A549 (cell line): ENCODE measurements at regions not wholly inside any gene's neighbourhood (a gene's known extent, or its start where the extent isn't known, plus 50 kb on each side); places are given as distances from the start of the nearest gene placed in this dataset.
A peak's percentile ranks its signal among the peaks of the same experiment; 100 is the strongest.

Experiments used
- ATAC-seq, 2 experiments: fragments of 200-7000 bp in 1 of 2; fragments of >200 bp in 1 of 2; cut with Nextera tagmentation in 1 of 2; cut with Tn5 transposase in 1 of 2; 3 replicates each; pipeline versions ENCODE4 v1.8.0 to v1.9.1; 2018 to 2020; ENCODE audit warnings: mild to moderate bottlenecking in 1 of 2, moderate library complexity in 1 of 2
- CTCF ChIA-PET: fragments of 300-600 bp; sonication (Branson Sonifier 250); formaldehyde crosslinking; extraction: SDS; loops from one replicate; lab custom pipeline; 2021; ENCODE audit warnings: antibody characterized with exemption, inconsistent platforms; lab: Yijun Ruan, JAX
- POLR2A ChIA-PET: fragments of 350-600 bp; formaldehyde crosslinking; extraction: SDS; loops from one replicate; lab custom pipeline; 2021; ENCODE audit warnings: antibody characterized with exemption, inconsistent platforms; lab: Yijun Ruan, JAX
- DNase-seq, 2 experiments: peaks; one replicate each; pipeline versions ENCODE4 v3.0.0 to v3.0.0-alpha.2; 2011 to 2016; ENCODE audit warnings: low read depth in 1 of 2, low spot score in 1 of 2
- FAIRE-seq: peaks from 2 replicates; lab custom pipeline; 2011; peaks lifted over from hg19 to GRCh38; lab: Jason Lieb, UNC
- H3K27ac ChIP-seq, 2 experiments: fragments of >200 bp; sonication (Bioruptor Twin); formaldehyde crosslinking; 3 replicates each; pipeline ENCODE4 v1.5.1; 2016 to 2017
- H3K4me1 ChIP-seq: fragments of >200 bp; sonication (Bioruptor Twin); formaldehyde crosslinking; 3 replicates; pipeline ENCODE4 v1.6.1; 2016
- H3K4me2 ChIP-seq: fragments of >200 bp; sonication (Bioruptor Twin); formaldehyde crosslinking; 3 replicates; pipeline ENCODE4 v1.6.1; 2016
- H3K4me3 ChIP-seq: fragments of >200 bp; sonication (Bioruptor Twin); formaldehyde crosslinking; 3 replicates; pipeline ENCODE4 v1.5.1; 2016
- H3K9me3 ChIP-seq: fragments of >200 bp; sonication (Bioruptor Twin); formaldehyde crosslinking; 3 replicates; pipeline ENCODE4 v1.6.1; 2016
- ATOH8 ChIP-seq: fragments of 250-450 bp; sonication (Bioruptor Pico); IDR thresholded peaks from 2 replicates; pipeline ENCODE4 v1.5.0; 2020; ENCODE audit warnings: low read depth, mild to moderate bottlenecking, moderate library complexity
- BHLHE40 ChIP-seq: IDR thresholded peaks from 2 replicates; pipeline ENCODE4 v1.6.1; 2012; ENCODE audit warnings: low read depth, low read length, inconsistent platforms
- CBX2 ChIP-seq: fragments of 200-600 bp; sonication (generic); IDR thresholded peaks from 2 replicates; pipeline ENCODE4 v1.6.1; 2016; ENCODE audit warnings: low read depth, mild to moderate bottlenecking, borderline replicate concordance
- CBX8 ChIP-seq: fragments of 200-600 bp; sonication (generic); IDR thresholded peaks from 2 replicates; pipeline ENCODE4 v1.6.1; 2016
- CHD2 ChIP-seq: fragments of 150-350 bp; IDR thresholded peaks from 2 replicates; pipeline ENCODE4 v1.6.1; 2014; ENCODE audit warnings: low read length; ENCODE audit not compliant: partially characterized antibody
- CHD4 ChIP-seq: fragments of 200-600 bp; sonication (generic); IDR thresholded peaks from 2 replicates; pipeline ENCODE4 v1.6.1; 2016; ENCODE audit warnings: antibody characterized with exemption, mild to moderate bottlenecking, borderline replicate concordance
- EHF ChIP-seq: fragments of 250-450 bp; sonication (Bioruptor Pico); IDR thresholded peaks from 2 replicates; pipeline ENCODE4 v1.5.0; 2020; ENCODE audit warnings: mild to moderate bottlenecking
- EP300 ChIP-seq, 2 experiments: fragments of >200 bp; sonication (Bioruptor Twin); formaldehyde crosslinking; IDR thresholded peaks; 2 replicates in 1 of 2; 3 replicates in 1 of 2; pipeline ENCODE4 v1.6.1; 2016 to 2017
- ESRRA ChIP-seq: fragments of 150-350 bp; IDR thresholded peaks from 2 replicates; pipeline ENCODE4 v1.6.1; 2014; ENCODE audit warnings: mild to moderate bottlenecking, low read length, borderline replicate concordance
- FOSB ChIP-seq: fragments of 250-450 bp; sonication (Bioruptor Pico); IDR thresholded peaks from 2 replicates; pipeline ENCODE4 v1.5.0; 2020; ENCODE audit warnings: mild to moderate bottlenecking, moderate library complexity
- GATA3 ChIP-seq: IDR thresholded peaks from 2 replicates; pipeline ENCODE4 v1.6.1; 2012; ENCODE audit warnings: borderline replicate concordance
- HOXA7 ChIP-seq: fragments of 250-450 bp; sonication (Bioruptor Pico); IDR thresholded peaks from 2 replicates; pipeline ENCODE4 v1.5.0; 2020; ENCODE audit warnings: mild to moderate bottlenecking, moderate library complexity
- HOXB13 ChIP-seq: fragments of 250-450 bp; sonication (Bioruptor Pico); IDR thresholded peaks from 2 replicates; pipeline ENCODE4 v1.5.0; 2020; ENCODE audit warnings: low read depth, mild to moderate bottlenecking, moderate library complexity
- HOXB5 ChIP-seq: fragments of 250-450 bp; sonication (Bioruptor Pico); IDR thresholded peaks from 2 replicates; pipeline ENCODE4 v1.5.0; 2020; ENCODE audit warnings: mild to moderate bottlenecking, moderate library complexity
- JUN ChIP-seq, 2 experiments: fragments of >200 bp; sonication (Bioruptor Twin); formaldehyde crosslinking; IDR thresholded peaks; 2 replicates in 1 of 2; 3 replicates in 1 of 2; pipeline ENCODE4 v1.6.1; 2016 to 2017
- JUNB ChIP-seq: fragments of >200 bp; sonication (Bioruptor Twin); formaldehyde crosslinking; IDR thresholded peaks from 2 replicates; pipeline ENCODE4 v1.6.1; 2016
- MAFK ChIP-seq: fragments of 450-650 bp; IDR thresholded peaks from 2 replicates; pipeline ENCODE4 v1.6.1; 2014; ENCODE audit not compliant: partially characterized antibody
- NPAS2 ChIP-seq: fragments of 250-450 bp; sonication (Bioruptor Pico); IDR thresholded peaks from 2 replicates; pipeline ENCODE4 v1.8.0; 2022; ENCODE audit warnings: mild to moderate bottlenecking, moderate library complexity, borderline replicate concordance
- NR3C1 ChIP-seq: fragments of >200 bp; sonication (Bioruptor Twin); formaldehyde crosslinking; IDR thresholded peaks from 3 replicates; pipeline ENCODE4 v1.6.1; 2017
- PHF8 ChIP-seq: fragments of 200-600 bp; sonication (generic); IDR thresholded peaks from 2 replicates; pipeline ENCODE4 v1.6.1; 2016; ENCODE audit warnings: low read depth, mild to moderate bottlenecking, antibody characterized with exemption, moderate library complexity, borderline replicate concordance
- POLR2A ChIP-seq: IDR thresholded peaks from 2 replicates; pipeline ENCODE4 v1.6.1; 2012; ENCODE audit warnings: mild to moderate bottlenecking, low read length
- POLR2AphosphoS2 ChIP-seq: conservative IDR thresholded peaks from 2 replicates; pipeline ENCODE4 v1.6.1; 2012; ENCODE audit warnings: low read length, improper control_type of control experiment, inconsistent platforms
- RAD21 ChIP-seq, 2 experiments: fragments of >200 bp in 1 of 2; sonication (Bioruptor Twin) in 1 of 2; formaldehyde crosslinking in 1 of 2; IDR thresholded peaks in 1 of 2; conservative IDR thresholded peaks in 1 of 2; 2 replicates in 1 of 2; 3 replicates in 1 of 2; pipeline ENCODE4 v1.6.1; 2012 to 2018; ENCODE audit warnings: inconsistent platforms in 1 of 2
- RARB ChIP-seq: fragments of 250-450 bp; sonication (Bioruptor Pico); IDR thresholded peaks from 2 replicates; pipeline ENCODE4 v1.8.0; 2021; ENCODE audit warnings: mild to moderate bottlenecking, moderate library complexity
- RCOR1 ChIP-seq: fragments of 150-350 bp; IDR thresholded peaks from 2 replicates; pipeline ENCODE4 v1.6.1; 2014; ENCODE audit warnings: antibody characterized with exemption, low read length, low read depth
- REST ChIP-seq: fragments of 200-600 bp; sonication (generic); IDR thresholded peaks from 2 replicates; pipeline ENCODE4 v1.6.1; 2016; ENCODE audit warnings: antibody characterized with exemption, mild to moderate bottlenecking, moderate library complexity
- RNF2 ChIP-seq: fragments of 200-600 bp; sonication (generic); IDR thresholded peaks from 2 replicates; pipeline ENCODE4 v1.6.1; 2016; ENCODE audit warnings: low read depth, mild to moderate bottlenecking, antibody characterized with exemption, moderate library complexity, borderline replicate concordance
- SMC3 ChIP-seq: fragments of >200 bp; sonication (Bioruptor Twin); formaldehyde crosslinking; IDR thresholded peaks from 3 replicates; pipeline ENCODE4 v1.6.1; 2018; ENCODE audit warnings: inconsistent platforms
- SREBF2 ChIP-seq: fragments of 450-650 bp; IDR thresholded peaks from 2 replicates; pipeline ENCODE4 v1.6.1; 2014; ENCODE audit warnings: mild to moderate bottlenecking, moderate library complexity
- ZFP36 ChIP-seq: fragments of 450-650 bp; IDR thresholded peaks from 2 replicates; pipeline ENCODE4 v1.6.1; 2014; ENCODE audit warnings: borderline replicate concordance; ENCODE audit not compliant: partially characterized antibody
- WGBS: methylation state at CpG from one replicate; pipeline ENCODE4 v1.1.6; 2017; ENCODE audit errors: missing lambda C conversion rate; 5-methylcytosine and 5-hydroxymethylcytosine counted together
- TF ChIP-seq, protein P1 (sequence below): fragments of 450-650 bp; IDR thresholded peaks from 2 replicates; pipeline ENCODE4 v1.6.1; 2014; ENCODE audit warnings: antibody characterized with exemption
- TF ChIP-seq, protein P2 (sequence below): fragments of >200 bp; sonication (Bioruptor Twin); formaldehyde crosslinking; IDR thresholded peaks from 2 replicates; pipeline ENCODE4 v1.6.1; 2016
- TF ChIP-seq, protein P3 (sequence below): IDR thresholded peaks from 2 replicates; pipeline ENCODE4 v1.6.1; 2012; ENCODE audit warnings: low read depth, borderline replicate concordance

DNA sequence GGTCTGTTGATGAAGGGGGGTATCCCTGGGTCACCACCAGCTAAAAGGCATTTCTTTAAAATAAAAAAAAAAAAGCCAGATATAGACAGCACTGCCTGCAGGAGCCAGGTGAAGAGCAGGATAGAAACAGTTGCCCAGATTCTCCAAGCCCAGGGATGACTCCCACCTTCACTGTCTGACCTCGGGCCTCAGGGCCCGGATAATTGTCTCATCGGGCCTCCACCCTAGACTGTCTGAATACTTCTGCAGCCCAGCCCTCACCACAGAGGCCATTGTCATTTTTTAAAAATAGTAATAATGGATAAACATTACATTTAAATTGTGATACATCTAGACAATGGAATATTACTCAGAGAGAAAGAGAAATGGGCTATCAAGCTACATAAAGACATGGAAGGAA, 92.8 kb upstream of the TNRC6C start:
- H3K27ac ChIP-seq, result no peak overlapping the region
- no peak overlapping the region for H3K4me3 ChIP-seq
- no peak for FAIRE-seq
- POLR2A ChIA-PET, result interaction anchor here (0.6 kb wide), 1 partner anchor 93 kb away, joined by 3 read pairs; the partner anchor contains the start of gene TNRC6C
- TF ChIP-seq RAD21 (conservative IDR thresholded peaks at IDR 0.05 in 1 of 2, IDR thresholded peaks at IDR 0.05 in 1 of 2) (no peak), EHF (no peak), BHLHE40 (no peak), HOXA7 (CRISPR knock-in tag) (no peak), HOXB5 (CRISPR knock-in tag) (no peak), CHD4 (no peak), SMC3 (no peak), RARB (CRISPR knock-in tag) (no peak), POLR2A (no peak), RNF2 (no peak), JUNB (no peak), CBX2 (no peak), ZFP36 (no peak), ESRRA (no peak), MAFK (no peak), NPAS2 (CRISPR knock-in tag) (no peak), REST (no peak), HOXB13 (CRISPR knock-in tag) (no peak)
- TF ChIP-seq, protein P1, sequence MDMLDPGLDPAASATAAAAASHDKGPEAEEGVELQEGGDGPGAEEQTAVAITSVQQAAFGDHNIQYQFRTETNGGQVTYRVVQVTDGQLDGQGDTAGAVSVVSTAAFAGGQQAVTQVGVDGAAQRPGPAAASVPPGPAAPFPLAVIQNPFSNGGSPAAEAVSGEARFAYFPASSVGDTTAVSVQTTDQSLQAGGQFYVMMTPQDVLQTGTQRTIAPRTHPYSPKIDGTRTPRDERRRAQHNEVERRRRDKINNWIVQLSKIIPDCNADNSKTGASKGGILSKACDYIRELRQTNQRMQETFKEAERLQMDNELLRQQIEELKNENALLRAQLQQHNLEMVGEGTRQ, result no peak
- TF ChIP-seq, protein P2, sequence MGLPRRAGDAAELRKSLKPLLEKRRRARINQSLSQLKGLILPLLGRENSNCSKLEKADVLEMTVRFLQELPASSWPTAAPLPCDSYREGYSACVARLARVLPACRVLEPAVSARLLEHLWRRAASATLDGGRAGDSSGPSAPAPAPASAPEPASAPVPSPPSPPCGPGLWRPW, result no peak
- DNase-seq, result no peak
- WGBS, result 60% methylated on average over 3 of the region's 3 CpGs
- H3K4me1 ChIP-seq, result no peaks in the 10 kb centered on the region
- CTCF ChIA-PET, result interaction anchor here (1.4 kb wide), 1 partner anchor 13 kb away, joined by 3 read pairs; no protein-coding TSS in a partner anchor
- H3K9me3 ChIP-seq, result no peaks in the 10 kb centered on the region
- ATAC-seq, result no peak
- H3K4me2 ChIP-seq, result no peak overlapping the region

DNA sequence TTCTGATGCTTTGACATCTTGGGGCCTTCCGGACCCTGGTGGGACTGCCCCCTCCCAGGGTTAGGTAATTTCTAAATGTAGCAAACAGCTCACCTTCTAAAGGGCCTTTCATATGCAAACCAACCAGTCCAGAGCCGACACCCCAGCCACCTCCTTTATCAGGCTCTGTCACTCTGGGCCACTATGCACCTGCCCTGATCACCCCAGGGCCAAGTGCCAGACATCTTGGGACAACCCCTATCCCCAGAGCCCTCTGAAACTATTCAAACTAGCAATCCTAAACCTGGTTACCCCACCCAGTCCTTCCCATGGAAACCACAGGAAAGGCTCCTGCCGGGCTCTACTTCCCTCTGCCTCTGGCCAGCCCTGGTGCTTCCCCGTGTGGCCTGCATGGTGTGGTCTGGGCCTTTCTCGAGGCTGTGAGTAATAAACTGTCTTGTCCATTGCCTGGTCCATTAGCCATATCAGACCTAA, 91.2 kb upstream of the TNRC6C start:
- CTCF ChIA-PET, result interaction anchor here (0.6 kb wide), 1 partner anchor 53 kb away, joined by 3 read pairs; no protein-coding TSS in a partner anchor

More for the DNA sequence above, 91.2 kb upstream of the TNRC6C start:
- Histone ChIP-seq H3K4me3 (no peak overlapping the region), H3K9me3 (no peaks in the 10 kb centered on the region), H3K4me1 (no peaks in the 10 kb centered on the region), H3K27ac (no peak overlapping the region), H3K4me2 (no peak overlapping the region)
- FAIRE-seq (no peak), DNase-seq (no peak), ATAC-seq (peak in 1 of 2 experiments; percentile 13; a peak in 1 of 6 replicates)
- POLR2A ChIA-PET, result interaction anchor here (1.7 kb wide), 1 partner anchor 91 kb away, joined by 3 read pairs; the partner anchor contains the start of gene TNRC6C
- 63% methylated on average over 5 of the region's 5 CpGs for WGBS
- TF ChIP-seq RCOR1 (no peak), FOSB (CRISPR knock-in tag) (no peak), PHF8 (no peak), CBX2 (no peak), SREBF2 (no peak), JUN (IDR thresholded peaks at IDR 0.05) (no peak), ATOH8 (CRISPR knock-in tag) (no peak), CHD2 (no peak), CHD4 (no peak), EP300 (IDR thresholded peaks at IDR 0.05) (no peak), CBX8 (no peak), GATA3 (no peak), HOXA7 (CRISPR knock-in tag) (no peak), NR3C1 (no peak), POLR2AphosphoS2 (no peak)
- TF ChIP-seq, protein P2, result no peak
- TF ChIP-seq, protein P3, sequence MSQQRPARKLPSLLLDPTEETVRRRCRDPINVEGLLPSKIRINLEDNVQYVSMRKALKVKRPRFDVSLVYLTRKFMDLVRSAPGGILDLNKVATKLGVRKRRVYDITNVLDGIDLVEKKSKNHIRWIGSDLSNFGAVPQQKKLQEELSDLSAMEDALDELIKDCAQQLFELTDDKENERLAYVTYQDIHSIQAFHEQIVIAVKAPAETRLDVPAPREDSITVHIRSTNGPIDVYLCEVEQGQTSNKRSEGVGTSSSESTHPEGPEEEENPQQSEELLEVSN, result no peak
